Kidney epithelial cell (primary cell): ENCODE measurements at regions not wholly inside any gene's neighbourhood (a gene's known extent, or its start where the extent isn't known, plus 50 kb on each side); places are given as distances from the start of the nearest gene placed in this dataset.

Source experiments
- DNase-seq: peaks from one replicate; pipeline ENCODE4 v3.0.0-alpha.2; 2010; ENCODE audit warnings: low read depth
- H3K27me3 ChIP-seq: 2 replicates; pipeline ENCODE4 v1.6.0; 2011; ENCODE audit warnings: low read length; ENCODE audit not compliant: control insufficient read depth, insufficient read depth
- H3K36me3 ChIP-seq: 2 replicates; pipeline ENCODE4 v1.5.1; 2011; ENCODE audit warnings: low read length; ENCODE audit not compliant: control insufficient read depth, insufficient read depth
- H3K4me3 ChIP-seq: 2 replicates; pipeline ENCODE4 v1.5.1; 2011; ENCODE audit warnings: low read depth, mild to moderate bottlenecking, control low read depth, low read length
- CTCF ChIP-seq: IDR thresholded peaks from 2 replicates; pipeline ENCODE4 v1.5.1; 2011; ENCODE audit warnings: mild to moderate bottlenecking, moderate library complexity, low read length, control low read depth, inconsistent platforms; ENCODE audit not compliant: insufficient read depth, poor library complexity, severe bottlenecking

- Histone ChIP-seq H3K4me3 (no peak overlapping the region), H3K27me3 (no peaks in the 10 kb centered on the region), H3K36me3 (no peaks in the 10 kb centered on the region)
- no peak for TF ChIP-seq CTCF
- DNase-seq = no peak
Observed at GRCh38 chr5:89010512-89010911, 127.5 kb upstream of the MEF2C start.

- Histone ChIP-seq H3K4me3 (no peak overlapping the region), H3K36me3 (no peaks in the 10 kb centered on the region), H3K27me3 (no peaks in the 10 kb centered on the region)
- no peak for DNase-seq
- no peak for TF ChIP-seq CTCF
Observed at GRCh38 chr5:89008291-89008690, 125.3 kb upstream of the MEF2C start.

GRCh38 chr5:89005990-89006389 lies 123.0 kb upstream of the MEF2C start:
- no peaks in the 10 kb centered on the region for H3K36me3 ChIP-seq
- H3K4me3 ChIP-seq = no peak overlapping the region
- H3K27me3 ChIP-seq = no peaks in the 10 kb centered on the region
- TF ChIP-seq CTCF = no peak
- DNase-seq = no peak

GRCh38 chr5:89004379-89004778 lies 121.4 kb upstream of the MEF2C start:
- no peak for TF ChIP-seq CTCF
- no peak for DNase-seq
- H3K27me3 ChIP-seq = no peaks in the 10 kb centered on the region
- no peaks in the 10 kb centered on the region for H3K36me3 ChIP-seq
- no peak overlapping the region for H3K4me3 ChIP-seq

GRCh38 chr5:89003563-89004036 lies 120.6 kb upstream of the MEF2C start:
- Histone ChIP-seq H3K27me3 (no peaks in the 10 kb centered on the region), H3K4me3 (no peak overlapping the region), H3K36me3 (no peaks in the 10 kb centered on the region)
- DNase-seq = no peak
- TF ChIP-seq CTCF = no peak

GRCh38 chr5:88999853-89000252 lies 116.9 kb upstream of the MEF2C start:
- TF ChIP-seq CTCF = no peak
- no peak for DNase-seq
- Histone ChIP-seq H3K27me3 (no peaks in the 10 kb centered on the region), H3K4me3 (no peak overlapping the region), H3K36me3 (no peaks in the 10 kb centered on the region)
